ENCODE measurements at regions not wholly inside any gene's neighbourhood (a gene's known extent, or its start where the extent isn't known, plus 50 kb on each side); places are given as distances from the start of the nearest gene placed in this dataset.

GRCh38 chr5:174877987-174878386 lies 153.6 kb downstream of the MSX2 start:
- TF ChIP-seq CTCF (IDR thresholded peaks at IDR 0.05) (no peak), JUNB (IDR thresholded peaks at IDR 0.05) (no peak), EP300 (IDR thresholded peaks at IDR 0.05) (no peak), ZNF302 (CRISPR knock-in tag; IDR thresholded peaks at IDR 0.05) (no peak), POLR2A (IDR thresholded peaks at IDR 0.05; ENCODE audit: low read length) (no peak)

All from A549 (cell line).